Medulla oblongata (tissue), 1 donor: ENCODE measurements at regions not wholly inside any gene's neighbourhood (a gene's known extent, or its start where the extent isn't known, plus 50 kb on each side); places are given as distances from the start of the nearest gene placed in this dataset.

Source experiments
- DNase-seq: peaks from one replicate; pipeline ENCODE4 v3.0.0-alpha.2; 2015; ENCODE audit errors: extremely low spot score

DNA sequence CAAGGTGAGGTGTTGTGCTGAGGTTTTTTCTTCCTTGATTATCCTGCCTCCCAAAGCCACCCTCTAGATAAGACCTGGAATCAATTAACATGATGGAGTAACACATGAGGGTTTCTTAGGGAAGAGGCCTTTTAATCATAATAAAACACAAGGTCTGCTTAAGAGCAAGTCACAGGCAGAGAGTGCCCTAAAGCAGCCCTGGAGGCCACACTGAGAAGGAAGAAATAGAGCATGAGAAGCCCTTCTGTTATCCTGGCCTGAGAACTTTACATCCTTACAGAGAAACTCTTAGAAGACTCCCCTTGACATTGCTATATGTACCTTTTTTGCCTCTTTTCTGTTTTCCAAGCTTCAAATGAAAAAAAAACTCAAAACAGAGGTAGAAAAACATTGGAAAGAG lies 132.3 kb downstream of the CEP57L1 start:
- no peak for DNase-seq

- DNase-seq: no peak
Measured at GRCh38 chr6:109226353-109226752, 131.0 kb downstream of the CEP57L1 start.

GRCh38 chr6:109225946-109226345 lies 130.6 kb downstream of the CEP57L1 start:
- no peak for DNase-seq

DNA sequence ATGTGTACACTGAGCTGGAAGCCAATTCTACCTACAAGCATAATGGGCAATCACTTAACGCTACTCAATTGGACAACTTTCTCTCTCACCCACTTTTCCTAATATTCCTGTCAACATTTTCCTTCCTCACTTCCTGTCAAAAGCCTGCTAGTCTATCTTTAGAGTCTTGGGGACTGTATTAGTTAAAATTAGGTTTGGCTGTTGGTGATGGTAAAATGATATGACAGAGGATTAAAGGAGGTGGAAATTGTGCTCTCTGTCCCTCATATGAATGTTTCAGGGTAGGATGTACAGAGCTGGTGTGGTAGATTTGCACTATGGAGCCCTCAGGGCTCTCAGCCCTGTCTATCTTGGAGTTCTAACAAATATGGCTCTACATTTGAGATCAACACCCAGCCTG lies 129.7 kb downstream of the CEP57L1 start:
- DNase-seq: no peak

- no peak for DNase-seq
Measured at GRCh38 chr6:109224107-109224875, 129.0 kb downstream of the CEP57L1 start.

- no peak for DNase-seq
Measured at GRCh38 chr6:109222848-109223247, 127.5 kb downstream of the CEP57L1 start.

DNA sequence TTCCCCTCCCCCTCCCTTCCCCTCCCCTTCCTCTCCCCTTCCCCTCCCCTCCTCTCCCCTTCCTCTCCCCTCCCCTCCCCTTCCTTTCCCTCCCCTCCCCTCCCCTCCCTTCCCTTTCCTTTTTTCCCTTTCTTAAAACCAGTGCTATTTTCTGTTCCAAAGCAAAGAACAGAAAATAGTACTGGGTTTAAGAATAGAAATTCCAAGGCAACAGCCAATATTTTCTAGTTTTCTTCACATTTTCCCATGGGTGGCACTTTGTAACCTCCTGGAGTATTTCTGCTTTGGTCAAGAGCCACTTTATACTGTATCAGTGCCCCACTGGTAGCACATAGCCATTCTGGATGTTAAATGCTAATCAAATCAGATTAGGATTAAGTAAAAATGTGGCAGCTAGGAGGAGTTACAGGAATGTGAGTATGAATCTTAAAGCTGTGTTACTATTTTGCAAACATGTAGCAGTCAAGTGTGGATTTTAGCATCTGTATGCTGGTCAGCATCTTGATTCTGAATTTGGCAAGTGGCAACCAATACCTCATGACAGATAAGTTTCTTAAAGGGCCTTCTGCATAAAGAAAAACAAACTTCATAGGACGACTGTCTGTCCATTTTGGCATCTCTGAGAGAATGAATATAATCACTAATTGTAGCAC lies 126.4 kb downstream of the CEP57L1 start:
- no peak for DNase-seq
